WTC11 (cell line): ENCODE measurements at regions not wholly inside any gene's neighbourhood (a gene's known extent, or its start where the extent isn't known, plus 50 kb on each side); places are given as distances from the start of the nearest gene placed in this dataset.

Experiments used
- ATAC-seq: fragments of 200-7000 bp; cut with Tn5 transposase; 2 replicates; pipeline ENCODE4 v1.10.0; 2021; ENCODE audit warnings: mild to moderate bottlenecking, moderate library complexity
- CTCF ChIA-PET: fragments of 300-600 bp; sonication (Branson Sonifier 250); formaldehyde crosslinking; loops from one replicate; lab custom pipeline; 2021; ENCODE audit warnings: antibody characterized with exemption; lab: Charles Lee
- POLR2A ChIA-PET: fragments of 350-600 bp; sonication (Branson Sonifier 250); formaldehyde crosslinking; loops from one replicate; lab custom pipeline; 2021; ENCODE audit warnings: antibody characterized with exemption; lab: Charles Lee
- DNase-seq: peaks from one replicate; pipeline ENCODE4 v3.0.0; 2021; ENCODE audit warnings: low spot score
- H3K27ac Mint-ChIP-seq: 2 replicates; pipeline ENCODE4 v1.8.0; 2021; ENCODE audit warnings: mixed read lengths
- H3K27me3 Mint-ChIP-seq: 2 replicates; pipeline ENCODE4 v1.8.0; 2021; ENCODE audit warnings: low read depth, mild to moderate bottlenecking, moderate library complexity, mixed read lengths
- H3K36me3 Mint-ChIP-seq: 2 replicates; pipeline ENCODE4 v1.8.0; 2021; ENCODE audit warnings: mixed read lengths
- H3K4me1 Mint-ChIP-seq: 2 replicates; pipeline ENCODE4 v1.8.0; 2022; ENCODE audit warnings: mixed read lengths
- H3K4me3 Mint-ChIP-seq: 2 replicates; pipeline ENCODE4 v1.8.0; 2021; ENCODE audit warnings: mild to moderate bottlenecking, moderate library complexity, mixed read lengths
- H3K9me3 Mint-ChIP-seq: 2 replicates; pipeline ENCODE4 v1.8.0; 2021; ENCODE audit warnings: mixed read lengths
- AFF4 ChIP-seq: sonication (generic); formaldehyde crosslinking; IDR thresholded peaks from 2 replicates; pipeline ENCODE4 v1.8.1; 2023; ENCODE audit warnings: mild to moderate bottlenecking, missing genetic modification reagents, borderline replicate concordance
- ARID4B ChIP-seq: sonication (generic); formaldehyde crosslinking; IDR thresholded peaks from 2 replicates; pipeline ENCODE4 v1.8.0; 2023; ENCODE audit warnings: missing genetic modification reagents, mild to moderate bottlenecking, borderline replicate concordance
- ATF1 ChIP-seq: sonication (generic); formaldehyde crosslinking; IDR thresholded peaks from 2 replicates; pipeline ENCODE4 v1.8.1; 2023; ENCODE audit warnings: mild to moderate bottlenecking, moderate library complexity, missing genetic modification reagents
- ATF6 ChIP-seq: sonication (generic); formaldehyde crosslinking; IDR thresholded peaks from 2 replicates; pipeline ENCODE4 v1.8.1; 2023; ENCODE audit warnings: mild to moderate bottlenecking, missing genetic modification reagents
- CREB1 ChIP-seq: sonication (generic); formaldehyde crosslinking; IDR thresholded peaks from 2 replicates; pipeline ENCODE4 v1.8.0; 2023; ENCODE audit warnings: mild to moderate bottlenecking, missing genetic modification reagents
- CREM ChIP-seq: sonication (generic); formaldehyde crosslinking; IDR thresholded peaks from 2 replicates; pipeline ENCODE4 v1.8.1; 2022; ENCODE audit warnings: mild to moderate bottlenecking, missing genetic modification reagents, moderate library complexity
- FOXK1 ChIP-seq: sonication (generic); formaldehyde crosslinking; IDR thresholded peaks from 2 replicates; pipeline ENCODE4 v1.8.0; 2022; ENCODE audit warnings: mild to moderate bottlenecking, moderate library complexity, missing genetic modification reagents
- FOXP1 ChIP-seq: sonication (generic); formaldehyde crosslinking; IDR thresholded peaks from 2 replicates; pipeline ENCODE4 v1.8.0; 2022; ENCODE audit warnings: missing genetic modification reagents, mild to moderate bottlenecking, moderate library complexity, borderline replicate concordance
- JAZF1 ChIP-seq: fragments of 250-450 bp; sonication (Bioruptor Pico); IDR thresholded peaks from 2 replicates; pipeline ENCODE4 v1.9.0; 2021; ENCODE audit warnings: moderate library complexity, mild to moderate bottlenecking, inconsistent platforms
- JUN ChIP-seq: sonication (generic); formaldehyde crosslinking; IDR thresholded peaks from 2 replicates; pipeline ENCODE4 v1.8.0; 2023; ENCODE audit warnings: mild to moderate bottlenecking, missing genetic modification reagents
- KAT7 ChIP-seq: sonication (generic); formaldehyde crosslinking; IDR thresholded peaks from 2 replicates; pipeline ENCODE4 v1.8.1; 2023; ENCODE audit warnings: missing genetic modification reagents, mild to moderate bottlenecking, borderline replicate concordance
- MYBL2 ChIP-seq: sonication (generic); formaldehyde crosslinking; IDR thresholded peaks from 2 replicates; pipeline ENCODE4 v1.8.1; 2023; ENCODE audit warnings: mild to moderate bottlenecking, moderate library complexity, missing genetic modification reagents
- NFATC4 ChIP-seq: fragments of 250-450 bp; sonication (Bioruptor Pico); IDR thresholded peaks from 2 replicates; pipeline ENCODE4 v1.9.0; 2021; ENCODE audit warnings: mild to moderate bottlenecking
- NFE2L1 ChIP-seq: sonication (generic); formaldehyde crosslinking; IDR thresholded peaks from 2 replicates; pipeline ENCODE4 v1.8.1; 2023; ENCODE audit warnings: missing genetic modification reagents
- RORB ChIP-seq: fragments of 250-450 bp; sonication (Bioruptor Pico); IDR thresholded peaks from 2 replicates; pipeline ENCODE4 v1.9.0; 2021; ENCODE audit warnings: mild to moderate bottlenecking
- SOX15 ChIP-seq: fragments of 250-450 bp; sonication (Bioruptor Pico); IDR thresholded peaks from 2 replicates; pipeline ENCODE4 v1.9.0; 2021; ENCODE audit warnings: mild to moderate bottlenecking
- TEAD1 ChIP-seq: sonication (generic); formaldehyde crosslinking; IDR thresholded peaks from 2 replicates; pipeline ENCODE4 v1.8.0; 2022; ENCODE audit warnings: mild to moderate bottlenecking, missing genetic modification reagents
- USF1 ChIP-seq: sonication (generic); formaldehyde crosslinking; IDR thresholded peaks from 2 replicates; pipeline ENCODE4 v1.8.0; 2022; ENCODE audit warnings: mild to moderate bottlenecking, missing genetic modification reagents
- ZNF138 ChIP-seq: sonication (generic); formaldehyde crosslinking; conservative IDR thresholded peaks from 2 replicates; pipeline ENCODE4 v1.8.1; 2022; ENCODE audit warnings: mild to moderate bottlenecking, moderate library complexity, missing genetic modification reagents
- ZNF219 ChIP-seq: sonication (generic); formaldehyde crosslinking; IDR thresholded peaks from 2 replicates; pipeline ENCODE4 v1.8.0; 2023; ENCODE audit warnings: missing genetic modification reagents, mild to moderate bottlenecking, borderline replicate concordance
- ZSCAN18 ChIP-seq: fragments of 250-450 bp; sonication (Bioruptor Pico); IDR thresholded peaks from 2 replicates; pipeline ENCODE4 v2.1.2; 2022; ENCODE audit warnings: mild to moderate bottlenecking, moderate library complexity

- DNase-seq = peak; percentile 38
- H3K27ac Mint-ChIP-seq = no peak overlapping the region
- CTCF ChIA-PET = interaction anchor here (0.6 to 3.3 kb wide), 12 partner anchors 17 to 292 kb away, joined by 3 to 24 read pairs (median 6); no protein-coding TSS in a partner anchor
Observed at GRCh38 chr6:41408982-41409381, 73.6 kb downstream of the NCR2 start.

GRCh38 chr6:41409489-41409888 lies 74.1 kb downstream of the NCR2 start:
- TF ChIP-seq JUN (CRISPR knock-in tag) = no peak
- TF ChIP-seq CREM (CRISPR knock-in tag) = no peak
- TF ChIP-seq RORB (CRISPR knock-in tag) = no peak
- TF ChIP-seq ATF1 (CRISPR knock-in tag) = no peak
- no peak for TF ChIP-seq SOX15 (CRISPR knock-in tag)
- TF ChIP-seq FOXP1 (CRISPR knock-in tag) = no peak
- no peak for TF ChIP-seq NFE2L1 (CRISPR knock-in tag)
- no peak for TF ChIP-seq MYBL2 (CRISPR knock-in tag)
- no peak for TF ChIP-seq ARID4B
- TF ChIP-seq ATF6 (CRISPR knock-in tag) = no peak
- TF ChIP-seq JAZF1 (CRISPR knock-in tag) = no peak
- TF ChIP-seq ZNF138 (CRISPR knock-in tag) = no peak
- TF ChIP-seq FOXK1 (CRISPR knock-in tag) = no peak
- TF ChIP-seq NFATC4 (CRISPR knock-in tag) = no peak
- no peak for ATAC-seq
- ChIA-PET POLR2A (interaction anchor here (2.3 kb wide), 1 partner anchor 11 kb away, joined by 6 read pairs; no protein-coding TSS in a partner anchor), CTCF (interaction anchor here (0.9 to 3.3 kb wide), 4 partner anchors 16 to 38 kb away, joined by 4 to 24 read pairs (median 11); no protein-coding TSS in a partner anchor)
- peaks cover 48% of the 10 kb centered on the region for H3K4me1 Mint-ChIP-seq
- no peak for DNase-seq
- H3K4me3 Mint-ChIP-seq = peak overlapping the region; percentile 38
- H3K36me3 Mint-ChIP-seq = no peaks in the 10 kb centered on the region
- no peaks in the 10 kb centered on the region for H3K9me3 Mint-ChIP-seq
- peaks cover 100% of the 10 kb centered on the region for H3K27me3 Mint-ChIP-seq
- H3K27ac Mint-ChIP-seq = no peak overlapping the region

More at GRCh38 chr6:41408982-41409381, 73.6 kb downstream of the NCR2 start:
- ATAC-seq = no peak
- Mint-ChIP-seq H3K9me3 (no peaks in the 10 kb centered on the region), H3K36me3 (no peaks in the 10 kb centered on the region), H3K4me1 (peaks cover 48% of the 10 kb centered on the region), H3K27me3 (peaks cover 100% of the 10 kb centered on the region), H3K4me3 (peak overlapping the region; percentile 38)
- TF ChIP-seq CREB1 (CRISPR knock-in tag) (no peak), USF1 (CRISPR knock-in tag) (0 out of 2 replicates have a peak, but pooled peaks have one; percentile 9)
- POLR2A ChIA-PET = interaction anchor here (2.3 kb wide), 1 partner anchor 12 kb away, joined by 6 read pairs; no protein-coding TSS in a partner anchor

- H3K27ac Mint-ChIP-seq = no peak overlapping the region
- H3K4me3 Mint-ChIP-seq = no peak overlapping the region
- ATAC-seq = no peak
- no peaks in the 10 kb centered on the region for H3K36me3 Mint-ChIP-seq
- peaks cover 100% of the 10 kb centered on the region for H3K27me3 Mint-ChIP-seq
- peaks cover 45% of the 10 kb centered on the region for H3K4me1 Mint-ChIP-seq
- ChIA-PET POLR2A (no interaction called here), CTCF (interaction anchor here (1.1 to 1.2 kb wide), 2 partner anchors 12 to 37 kb away, joined by 3 to 5 read pairs; no protein-coding TSS in a partner anchor)
- no peaks in the 10 kb centered on the region for H3K9me3 Mint-ChIP-seq
- no peak for DNase-seq
- TF ChIP-seq ZSCAN18 (CRISPR knock-in tag) = no peak
- TF ChIP-seq ZNF219 = no peak
- TF ChIP-seq TEAD1 (CRISPR knock-in tag) = no peak
- TF ChIP-seq AFF4 (CRISPR knock-in tag) = no peak
- TF ChIP-seq KAT7 (CRISPR knock-in tag) = no peak
Observed at GRCh38 chr6:41411961-41412360, 76.6 kb downstream of the NCR2 start.
